Thyroid gland (tissue), 4 donors: ENCODE measurements at regions not wholly inside any gene's neighbourhood (a gene's known extent, or its start where the extent isn't known, plus 50 kb on each side); places are given as distances from the start of the nearest gene placed in this dataset.
"Not testable (repeated sequence)": the region's sequence is repeated elsewhere in the genome, so short reads cannot be mapped to it uniquely, and the experiment has no call there.

Experiments used
- CTCF ChIP-seq, 6 experiments: fragments of 200-600 bp in 3 of 6; fragments of 450-650 bp in 3 of 6; sonication (generic) in 3 of 6; IDR thresholded peaks; one replicate each; pipeline ENCODE4 v1.5.1; 2016 to 2019; ENCODE audit warnings: antibody characterized with exemption in 6 of 6, mild to moderate bottlenecking in 2 of 6, inconsistent platforms in 1 of 6, moderate library complexity in 1 of 6
- POLR2A ChIP-seq, 2 donors: fragments of 450-650 bp; IDR thresholded peaks; one replicate each; pipeline ENCODE4 v1.6.1; 2017; ENCODE audit warnings: antibody characterized with exemption in 2 of 2, mild to moderate bottlenecking in 2 of 2, moderate library complexity in 1 of 2

- not testable (repeated sequence) for TF ChIP-seq POLR2A, CTCF (IDR thresholded peaks at IDR 0.05)
These were observed 835.6 kb downstream of the STIM2 start for GRCh38 chr4:27696257-27696656.
